Pancreas (tissue), 10 donors: ENCODE measurements at regions not wholly inside any gene's neighbourhood (a gene's known extent, or its start where the extent isn't known, plus 50 kb on each side); places are given as distances from the start of the nearest gene placed in this dataset.

Source experiments
- ATAC-seq, 4 donors: fragments of 200-7000 bp; cut with Tn5 transposase; one replicate each; pipeline versions ENCODE4 v1.8.0 to v1.9.1; 2020; ENCODE audit warnings: mild to moderate bottlenecking in 4 of 4, moderate library complexity in 4 of 4
- DNase-seq, 6 donors: peaks; one replicate each; pipeline ENCODE4 v3.0.0-alpha.2; 2020
- FAIRE-seq: peaks from 2 replicates; lab custom pipeline; 2012; peaks lifted over from hg19 to GRCh38; lab: Jason Lieb, UNC
- H3K27ac ChIP-seq, 4 donors: fragments of 200-600 bp; sonication (generic); 1 replicate in 3 of 4; 2 replicates in 1 of 4; pipeline versions ENCODE4 v1.5.0 to v1.8.0; 2020
- H3K27me3 ChIP-seq, 4 donors: fragments of 200-600 bp; one replicate each; pipeline ENCODE4 v1.8.0; 2021
- H3K36me3 ChIP-seq, 3 donors: fragments of 200-600 bp; sonication (generic) in 1 of 3; one replicate each; pipeline versions ENCODE4 v1.5.0 to v1.8.0; 2020 to 2021
- H3K4me1 ChIP-seq, 3 donors: fragments of 200-600 bp; one replicate each; pipeline ENCODE4 v1.8.0; 2021
- H3K4me3 ChIP-seq, 4 donors: fragments of 200-600 bp; sonication (generic) in 2 of 4; one replicate each; pipeline versions ENCODE4 v1.5.0 to v1.8.0; 2020 to 2021
- H3K9me3 ChIP-seq, 4 donors: fragments of 200-600 bp; one replicate each; pipeline ENCODE4 v1.8.0; 2021
- CTCF ChIP-seq, 4 donors: fragments of 200-600 bp; sonication (generic) in 3 of 4; IDR thresholded peaks; one replicate each; pipeline versions ENCODE4 v1.5.0 to v1.8.0; 2021; ENCODE audit warnings: antibody characterized with exemption in 4 of 4
- WGBS, 2 donors: extraction: QIAGEN DNeasy Blood & Tissue Kit; methylation state at CpG; one replicate each; pipeline ENCODE4 v1.1.7; 2013; 5-methylcytosine and 5-hydroxymethylcytosine counted together
- intact Hi-C, 3 donors: fragments of 100-400 bp; cut with DNase I; formaldehyde crosslinking; loops; one replicate each; pipeline versions ENCODE4 v1.11.1 to v1.14.2; 2022
- donor health status: healthy with polysubstance abuse.
- donor health status: DM: no; HTN: no; CAD: no; lungs with moderate emphysema.
- donor health status: DM: no; HTN: no; CAD: no.
- donor health status: control.
- donor health status: control.
- donor health status: Bipolar disorder and iron deficiency.
- donor health status: DM: yes; HTN: yes; CAD: no.
- donor health status: DM: no; HTN: no; CAD: no.
- donor health status: DM: no; HTN: no; CAD: no.
- donor health status: DM: yes; HTN: yes; CAD: no.

- DNase-seq (no peak), ATAC-seq (no peak), FAIRE-seq (no peak)
- peaks cover 0 to 14% (median 2%) of the 10 kb centered on the region in 4 donors for H3K27me3 ChIP-seq
- no peaks in the 10 kb centered on the region for H3K9me3 ChIP-seq
- no peaks in the 10 kb centered on the region for H3K4me1 ChIP-seq
- H3K27ac ChIP-seq: no peak overlapping the region
- no peak for TF ChIP-seq CTCF (IDR thresholded peaks at IDR 0.05)
- H3K36me3 ChIP-seq: no peaks in the 10 kb centered on the region
- 30 to 35% methylated on average over 4 of the region's 4 CpGs for WGBS, 2 donors
- H3K4me3 ChIP-seq: no peak overlapping the region
- intact Hi-C loops: no loop called here
Observed at GRCh38 chr17:79224476-79224875, 149.9 kb downstream of the ENGASE start.

- no peaks in the 10 kb centered on the region for H3K9me3 ChIP-seq
- H3K4me1 ChIP-seq: no peaks in the 10 kb centered on the region
- WGBS, 2 donors: 53 to 56% methylated on average over 8 of the region's 8 CpGs
- TF ChIP-seq CTCF (IDR thresholded peaks at IDR 0.05): no peak
- peaks cover 0 to 14% (median 2%) of the 10 kb centered on the region in 4 donors for H3K27me3 ChIP-seq
- ATAC-seq (no peak), DNase-seq (no peak), FAIRE-seq (no peak)
- no peaks in the 10 kb centered on the region for H3K36me3 ChIP-seq
- intact Hi-C loops: no loop called here
- H3K4me3 ChIP-seq: no peak overlapping the region
- no peak overlapping the region for H3K27ac ChIP-seq
Observed at GRCh38 chr17:79223953-79224352, 149.3 kb downstream of the ENGASE start.

GRCh38 chr17:79223471-79223870 lies 148.8 kb downstream of the ENGASE start:
- 25 to 34% methylated on average over 9 of the region's 9 CpGs for whole genome bisulfite sequencing, 2 donors
- H3K4me3 ChIP-seq: no peak overlapping the region
- no peak for FAIRE-seq
- no peak for DNase-seq
- intact Hi-C loops: no loop called here
- no peaks in the 10 kb centered on the region for H3K9me3 ChIP-seq
- no peak for ATAC-seq
- no peaks in the 10 kb centered on the region for H3K36me3 ChIP-seq
- TF ChIP-seq CTCF (IDR thresholded peaks at IDR 0.05): no peak
- H3K27me3 ChIP-seq: peaks cover 0 to 14% (median 2%) of the 10 kb centered on the region in 4 donors
- no peak overlapping the region for H3K27ac ChIP-seq
- H3K4me1 ChIP-seq: no peaks in the 10 kb centered on the region

GRCh38 chr17:79221597-79221996 lies 147.0 kb downstream of the ENGASE start:
- no peaks in the 10 kb centered on the region for H3K9me3 ChIP-seq
- WGBS, 2 donors: 73 to 77% methylated on average over 8 of the region's 8 CpGs
- ATAC-seq (no peak), FAIRE-seq (no peak), DNase-seq (no peak)
- H3K4me3 ChIP-seq: no peak overlapping the region
- no peaks in the 10 kb centered on the region for H3K4me1 ChIP-seq
- H3K27me3 ChIP-seq: peaks cover 0 to 14% (median 2%) of the 10 kb centered on the region in 4 donors
- H3K27ac ChIP-seq: no peak overlapping the region
- intact Hi-C loops: no loop called here
- H3K36me3 ChIP-seq: no peaks in the 10 kb centered on the region
- no peak for TF ChIP-seq CTCF (IDR thresholded peaks at IDR 0.05)

GRCh38 chr17:79220713-79221291 lies 146.2 kb downstream of the ENGASE start:
- Histone ChIP-seq H3K27me3 (peaks cover 0 to 11% (median 2%) of the 10 kb centered on the region in 4 donors), H3K4me1 (no peaks in the 10 kb centered on the region), H3K4me3 (no peak overlapping the region), H3K9me3 (no peaks in the 10 kb centered on the region), H3K27ac (no peak overlapping the region), H3K36me3 (no peaks in the 10 kb centered on the region)
- peak in 2 of 4 donors; percentile 34 to 64 for ATAC-seq
- no peak for TF ChIP-seq CTCF (IDR thresholded peaks at IDR 0.05)
- intact Hi-C loops: no loop called here
- 16 to 17% methylated on average over 21 of the region's 21 CpGs for WGBS, 2 donors
- FAIRE-seq: no peak
- no peak for DNase-seq
